BJ (cell line): ENCODE measurements at regions not wholly inside any gene's neighbourhood (a gene's known extent, or its start where the extent isn't known, plus 50 kb on each side); places are given as distances from the start of the nearest gene placed in this dataset.

Experiments used
- CTCF ChIA-PET: fragments of 350-600 bp; formaldehyde crosslinking; extraction: SDS; loops from one replicate; lab custom pipeline; 2021; ENCODE audit warnings: antibody characterized with exemption, inconsistent platforms; lab: Yijun Ruan, JAX
- POLR2A ChIA-PET: fragments of 300-600 bp; sonication (Branson Sonifier 250); formaldehyde crosslinking; extraction: SDS; loops from one replicate; lab custom pipeline; 2021; ENCODE audit warnings: antibody characterized with exemption; lab: Charles Lee
- DNase-seq: peaks from one replicate; pipeline ENCODE4 v3.0.0-alpha.2; 2011; ENCODE audit warnings: low read depth
- H3K27me3 ChIP-seq: 2 replicates; pipeline ENCODE4 v1.6.0; 2011; ENCODE audit warnings: low read length; ENCODE audit not compliant: control insufficient read depth, insufficient read depth
- H3K36me3 ChIP-seq: 2 replicates; pipeline ENCODE4 v1.5.1; 2011; ENCODE audit warnings: low read length; ENCODE audit not compliant: control insufficient read depth, insufficient read depth
- H3K4me3 ChIP-seq: 2 replicates; pipeline ENCODE4 v1.5.1; 2011; ENCODE audit warnings: low read depth, mild to moderate bottlenecking, control low read depth, low read length
- CTCF ChIP-seq: IDR thresholded peaks from 2 replicates; pipeline ENCODE4 v1.5.1; 2011; ENCODE audit warnings: low read depth, mild to moderate bottlenecking, control low read depth, inconsistent platforms, low read length, moderate library complexity; ENCODE audit not compliant: insufficient read depth

- ChIA-PET POLR2A (no interaction called here), CTCF (no interaction called here)
- no peaks in the 10 kb centered on the region for H3K36me3 ChIP-seq
- no peak for TF ChIP-seq CTCF
- no peak overlapping the region for H3K4me3 ChIP-seq
- no peak for DNase-seq
- H3K27me3 ChIP-seq: no peaks in the 10 kb centered on the region
Observed at GRCh38 chr3:76889911-76890310, 150.0 kb upstream of the ROBO2 start.

GRCh38 chr3:76897076-76897475, 142.8 kb upstream of the ROBO2 start:
- ChIA-PET CTCF (no interaction called here), POLR2A (no interaction called here)
- Histone ChIP-seq H3K36me3 (no peaks in the 10 kb centered on the region), H3K4me3 (no peak overlapping the region), H3K27me3 (no peaks in the 10 kb centered on the region)
- no peak for DNase-seq
- TF ChIP-seq CTCF: no peak

- Histone ChIP-seq H3K4me3 (no peak overlapping the region), H3K36me3 (no peaks in the 10 kb centered on the region), H3K27me3 (no peaks in the 10 kb centered on the region)
- POLR2A ChIA-PET: no interaction called here
- TF ChIP-seq CTCF: no peak
- DNase-seq: no peak
- CTCF ChIA-PET: no interaction called here
Observed at GRCh38 chr3:76900596-76900995, 139.3 kb upstream of the ROBO2 start.

GRCh38 chr3:76908156-76908555, 131.7 kb upstream of the ROBO2 start:
- DNase-seq: no peak
- TF ChIP-seq CTCF: no peak
- ChIA-PET CTCF (no interaction called here), POLR2A (no interaction called here)
- no peaks in the 10 kb centered on the region for H3K27me3 ChIP-seq
- no peaks in the 10 kb centered on the region for H3K36me3 ChIP-seq
- no peak overlapping the region for H3K4me3 ChIP-seq

GRCh38 chr3:76912841-76913383, 127.0 kb upstream of the ROBO2 start:
- no peak for TF ChIP-seq CTCF
- ChIA-PET CTCF (no interaction called here), POLR2A (no interaction called here)
- no peak for DNase-seq
- no peaks in the 10 kb centered on the region for H3K27me3 ChIP-seq
- H3K36me3 ChIP-seq: no peaks in the 10 kb centered on the region
- no peak overlapping the region for H3K4me3 ChIP-seq
